ENCODE measurements at regions not wholly inside any gene's neighbourhood (a gene's known extent, or its start where the extent isn't known, plus 50 kb on each side); places are given as distances from the start of the nearest gene placed in this dataset.

DNA sequence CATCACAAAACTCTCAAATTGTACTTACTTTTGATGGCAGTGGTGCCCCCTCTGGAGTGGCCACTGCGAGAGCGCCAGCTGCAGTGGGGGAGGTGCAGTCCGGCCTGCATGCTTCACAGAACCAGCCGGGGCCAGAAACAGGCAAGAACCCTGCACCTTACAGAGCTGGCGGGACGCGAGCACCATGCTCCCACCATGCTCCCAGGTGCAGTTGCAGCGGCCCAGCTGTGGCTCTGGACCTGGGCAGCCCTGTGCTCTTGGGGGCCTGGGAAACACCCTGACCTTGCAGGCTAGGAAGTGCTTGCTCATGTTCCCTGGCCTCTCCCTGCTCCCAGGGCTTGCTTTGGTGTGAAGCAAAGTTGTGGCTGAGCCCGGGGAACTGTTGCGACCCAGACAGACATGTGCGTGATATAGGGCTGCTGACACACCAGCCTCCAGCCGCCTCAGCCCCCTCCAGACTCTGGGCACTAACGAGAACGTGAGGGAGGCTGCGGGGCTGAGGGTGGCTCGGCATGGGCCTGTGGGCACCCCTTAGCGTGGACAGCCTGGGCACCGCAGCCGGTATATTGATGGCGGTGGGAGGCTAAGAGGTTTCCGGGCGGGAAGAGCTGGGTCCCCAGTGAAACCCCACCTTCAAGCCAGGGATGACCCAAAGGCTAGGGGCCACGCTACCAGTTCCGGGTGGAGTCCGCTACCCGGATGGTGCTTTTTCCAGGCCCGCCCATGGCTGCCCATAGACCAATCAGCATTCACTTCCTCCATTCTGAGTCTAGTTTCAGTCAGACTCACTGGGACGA, 1809.9 kb upstream of the ACO1 start:
- DNase-seq (ENCODE audit: extremely low read depth in 1 of 4, low spot score in 3 of 4) (no peak), FAIRE-seq (no peak), ATAC-seq (no peak)
- Histone ChIP-seq H3K36me3 (ENCODE audit: control insufficient read depth, insufficient read depth, low read length) (no peaks in the 10 kb centered on the region), H3K9me3 (replicated peaks; ENCODE audit: control insufficient read depth, insufficient read depth, low read depth, low read length) (no peaks in the 10 kb centered on the region), H3K4me3 (no peak overlapping the region), H3K79me2 (ENCODE audit: control insufficient read depth, insufficient read depth, low read length) (no peaks in the 10 kb centered on the region), H3K9ac (ENCODE audit: insufficient read depth in 1 of 2, low read depth in 2 of 2, low read length in 2 of 2) (no peak overlapping the region), H3K27ac (ENCODE audit: extremely low read depth, low read depth, low read length) (no peak overlapping the region), H3K9me1 (ENCODE audit: control insufficient read depth, insufficient read depth, low read length) (no peaks in the 10 kb centered on the region), H3K4me2 (ENCODE audit: insufficient read depth, low read length) (no peak overlapping the region), H2AFZ (ENCODE audit: low read depth, low read length) (no peak overlapping the region), H4K20me1 (replicated peaks; ENCODE audit: control insufficient read depth, insufficient read depth, low read length) (no peaks in the 10 kb centered on the region), H3K4me1 (replicated peaks in 1 of 2; ENCODE audit: control insufficient read depth in 2 of 2, insufficient read depth in 2 of 2, low read length in 2 of 2) (no peaks in the 10 kb centered on the region), H3K27me3 (ENCODE audit: control insufficient read depth in 2 of 2, insufficient read depth in 2 of 2, low read length in 2 of 2) (no peaks in the 10 kb centered on the region)
- no TSS peak for BruUV-seq (replicated peaks)
- no CpG with 5 or more reads among the region's 28 CpGs for whole genome bisulfite sequencing (ENCODE audit: insufficient coverage, low coverage, missing lambda C conversion rate)
- in situ Hi-C loops (cut with MboI) (no loop called here), intact Hi-C loops (cut with micrococcal nuclease) (no loop called here)
- POLR2A ChIA-PET: no interaction called here
- CTCF ChIA-PET (ENCODE audit: low intra/inter-chr PET ratio): no interaction called here
- no peak for TF ChIP-seq ZNF589 (CRISPR knock-in tag; IDR thresholded peaks at IDR 0.05; ENCODE audit: low read depth)
- no peak for TF ChIP-seq HOXB6 (CRISPR knock-in tag; IDR thresholded peaks at IDR 0.05; ENCODE audit: borderline replicate concordance)
- TF ChIP-seq, protein P1, sequence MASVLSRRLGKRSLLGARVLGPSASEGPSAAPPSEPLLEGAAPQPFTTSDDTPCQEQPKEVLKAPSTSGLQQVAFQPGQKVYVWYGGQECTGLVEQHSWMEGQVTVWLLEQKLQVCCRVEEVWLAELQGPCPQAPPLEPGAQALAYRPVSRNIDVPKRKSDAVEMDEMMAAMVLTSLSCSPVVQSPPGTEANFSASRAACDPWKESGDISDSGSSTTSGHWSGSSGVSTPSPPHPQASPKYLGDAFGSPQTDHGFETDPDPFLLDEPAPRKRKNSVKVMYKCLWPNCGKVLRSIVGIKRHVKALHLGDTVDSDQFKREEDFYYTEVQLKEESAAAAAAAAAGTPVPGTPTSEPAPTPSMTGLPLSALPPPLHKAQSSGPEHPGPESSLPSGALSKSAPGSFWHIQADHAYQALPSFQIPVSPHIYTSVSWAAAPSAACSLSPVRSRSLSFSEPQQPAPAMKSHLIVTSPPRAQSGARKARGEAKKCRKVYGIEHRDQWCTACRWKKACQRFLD (CRISPR knock-in tag; IDR thresholded peaks at IDR 0.05): no peak
- no peak for TF ChIP-seq SMARCB1 (IDR thresholded peaks at IDR 0.05; ENCODE audit: insufficient read length, low read depth)
- TF ChIP-seq EWSR1 (IDR thresholded peaks at IDR 0.05; ENCODE audit: borderline replicate concordance, low read depth, partially characterized antibody): no peak
- TF ChIP-seq, protein P2, sequence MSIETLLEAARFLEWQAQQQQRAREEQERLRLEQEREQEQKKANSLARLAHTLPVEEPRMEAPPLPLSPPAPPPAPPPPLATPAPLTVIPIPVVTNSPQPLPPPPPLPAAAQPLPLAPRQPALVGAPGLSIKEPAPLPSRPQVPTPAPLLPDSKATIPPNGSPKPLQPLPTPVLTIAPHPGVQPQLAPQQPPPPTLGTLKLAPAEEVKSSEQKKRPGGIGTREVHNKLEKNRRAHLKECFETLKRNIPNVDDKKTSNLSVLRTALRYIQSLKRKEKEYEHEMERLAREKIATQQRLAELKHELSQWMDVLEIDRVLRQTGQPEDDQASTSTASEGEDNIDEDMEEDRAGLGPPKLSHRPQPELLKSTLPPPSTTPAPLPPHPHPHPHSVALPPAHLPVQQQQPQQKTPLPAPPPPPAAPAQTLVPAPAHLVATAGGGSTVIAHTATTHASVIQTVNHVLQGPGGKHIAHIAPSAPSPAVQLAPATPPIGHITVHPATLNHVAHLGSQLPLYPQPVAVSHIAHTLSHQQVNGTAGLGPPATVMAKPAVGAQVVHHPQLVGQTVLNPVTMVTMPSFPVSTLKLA (conservative IDR thresholded peaks at IDR 0.05): no peak
- no peak for TF ChIP-seq GTF2E2 (tag; IDR thresholded peaks at IDR 0.05)

All from K562 (cell line).